ENCODE measurements at regions not wholly inside any gene's neighbourhood (a gene's known extent, or its start where the extent isn't known, plus 50 kb on each side); places are given as distances from the start of the nearest gene placed in this dataset.

- TF ChIP-seq CTCF (IDR thresholded peaks at IDR 0.05) (no peak), EZH2 (IDR thresholded peaks at IDR 0.05; ENCODE audit: borderline replicate concordance, insufficient read depth, low read depth, low read length, poor library complexity, severe bottlenecking) (no peak)
- Mint-ChIP-seq H3K27ac (no peak overlapping the region), H3K4me3 (no peak overlapping the region), H3K4me1 (no peaks in the 10 kb centered on the region), H3K9me3 (ENCODE audit: insufficient read depth) (no peaks in the 10 kb centered on the region), H3K27me3 (no peaks in the 10 kb centered on the region)
- no peaks in the 10 kb centered on the region for H3K79me2 ChIP-seq (ENCODE audit: control insufficient read depth, insufficient read depth, low read length)
- WGBS (ENCODE audit: insufficient coverage) = no CpG with 5 or more reads among the region's 1 CpG
- no peak overlapping the region for H2AFZ ChIP-seq (ENCODE audit: insufficient read depth, low read depth, low read length, poor library complexity, severe bottlenecking)
- H3K9me3 ChIP-seq (ENCODE audit: control extremely low read depth in 1 of 3, control insufficient read depth in 2 of 3, insufficient read depth in 1 of 3, low read length in 2 of 3) = no peaks in the 10 kb centered on the region
- H3K4me2 ChIP-seq (replicated peaks; ENCODE audit: low read depth, low read length, poor library complexity, severe bottlenecking) = no peak overlapping the region
- H3K27me3 ChIP-seq (replicated peaks in 1 of 4; ENCODE audit: control extremely low read depth in 1 of 4, control insufficient read depth in 3 of 4, insufficient read depth in 4 of 4, low read length in 3 of 4) = no peaks in the 10 kb centered on the region
- no peaks in the 10 kb centered on the region for H4K20me1 ChIP-seq (ENCODE audit: control insufficient read depth, insufficient read depth, low read length, poor library complexity, severe bottlenecking)
- no peak overlapping the region for H3K9ac ChIP-seq (ENCODE audit: low read length)
- ChIA-PET CTCF (no interaction called here), POLR2A (no interaction called here)
- no peak overlapping the region for H3K27ac ChIP-seq (ENCODE audit: low read length in 2 of 2)
- no peak overlapping the region for H3K4me3 ChIP-seq (ENCODE audit: control extremely low read depth in 1 of 5, extremely low read depth in 1 of 5, insufficient read depth in 1 of 5, low read depth in 2 of 5, low read length in 4 of 5)
- H3K36me3 ChIP-seq (replicated peaks in 1 of 2; ENCODE audit: control extremely low read depth in 1 of 2, control insufficient read depth in 1 of 2, extremely low read depth in 1 of 2, insufficient read depth in 2 of 2, low read length in 1 of 2) = no peaks in the 10 kb centered on the region
- no peaks in the 10 kb centered on the region for H3K4me1 ChIP-seq (ENCODE audit: control insufficient read depth in 2 of 2, insufficient read depth in 2 of 2, low read length in 2 of 2)
- ATAC-seq (ENCODE audit: low read depth) (no peak), DNase-seq (no peak)
- intact Hi-C loops (cut with micrococcal nuclease) = no loop called here
Observed at GRCh38 chr6:94071835-94072234, 652.5 kb upstream of the EPHA7 start.

GRCh38 chr6:94065707-94066337 lies 646.5 kb upstream of the EPHA7 start:
- intact Hi-C loops (cut with micrococcal nuclease) = no loop called here
- Histone ChIP-seq H3K9me3 (ENCODE audit: control extremely low read depth in 1 of 3, control insufficient read depth in 2 of 3, insufficient read depth in 1 of 3, low read length in 2 of 3) (no peaks in the 10 kb centered on the region), H3K9ac (ENCODE audit: low read length) (no peak overlapping the region), H3K4me3 (ENCODE audit: control extremely low read depth in 1 of 5, extremely low read depth in 1 of 5, insufficient read depth in 1 of 5, low read depth in 2 of 5, low read length in 4 of 5) (no peak overlapping the region), H4K20me1 (ENCODE audit: control insufficient read depth, insufficient read depth, low read length, poor library complexity, severe bottlenecking) (no peaks in the 10 kb centered on the region), H3K4me2 (replicated peaks; ENCODE audit: low read depth, low read length, poor library complexity, severe bottlenecking) (no peak overlapping the region), H2AFZ (ENCODE audit: insufficient read depth, low read depth, low read length, poor library complexity, severe bottlenecking) (no peak overlapping the region), H3K36me3 (replicated peaks in 1 of 2; ENCODE audit: control extremely low read depth in 1 of 2, control insufficient read depth in 1 of 2, extremely low read depth in 1 of 2, insufficient read depth in 2 of 2, low read length in 1 of 2) (no peaks in the 10 kb centered on the region), H3K4me1 (ENCODE audit: control insufficient read depth in 2 of 2, insufficient read depth in 2 of 2, low read length in 2 of 2) (no peaks in the 10 kb centered on the region), H3K27me3 (replicated peaks in 1 of 4; ENCODE audit: control extremely low read depth in 1 of 4, control insufficient read depth in 3 of 4, insufficient read depth in 4 of 4, low read length in 3 of 4) (no peaks in the 10 kb centered on the region), H3K27ac (ENCODE audit: low read length in 2 of 2) (no peak overlapping the region), H3K79me2 (ENCODE audit: control insufficient read depth, insufficient read depth, low read length) (no peaks in the 10 kb centered on the region)
- CTCF ChIA-PET = no interaction called here
- no peaks in the 10 kb centered on the region for H3K27me3 Mint-ChIP-seq
- H3K27ac Mint-ChIP-seq = no peak overlapping the region
- no peaks in the 10 kb centered on the region for H3K9me3 Mint-ChIP-seq (ENCODE audit: insufficient read depth)
- POLR2A ChIA-PET = no interaction called here
- TF ChIP-seq EZH2 (IDR thresholded peaks at IDR 0.05; ENCODE audit: borderline replicate concordance, insufficient read depth, low read depth, low read length, poor library complexity, severe bottlenecking) (no peak), CTCF (IDR thresholded peaks at IDR 0.05) (no peak)
- DNase-seq (no peak), ATAC-seq (ENCODE audit: low read depth) (no peak)
- WGBS (ENCODE audit: insufficient coverage) = no CpG with 5 or more reads among the region's 6 CpGs
- H3K4me1 Mint-ChIP-seq = no peaks in the 10 kb centered on the region
- H3K4me3 Mint-ChIP-seq = no peak overlapping the region

Data from B cell (primary cell).